ENCODE measurements at regions not wholly inside any gene's neighbourhood (a gene's known extent, or its start where the extent isn't known, plus 50 kb on each side); places are given as distances from the start of the nearest gene placed in this dataset.

- no peak for TF ChIP-seq CTCF (IDR thresholded peaks at IDR 0.05 in 8 of 11, conservative IDR thresholded peaks at IDR 0.05 in 3 of 11)
- no peak for TF ChIP-seq POLR2AphosphoS5 (IDR thresholded peaks at IDR 0.05)
- TF ChIP-seq POLR2A (IDR thresholded peaks at IDR 0.05), result no peak
Observed at GRCh38 chr4:82124365-82124764, 249.4 kb downstream of the HNRNPD start.

Measured in spleen (tissue), 7 donors.